HG03280 (cell line): ENCODE measurements at regions not wholly inside any gene's neighbourhood (a gene's known extent, or its start where the extent isn't known, plus 50 kb on each side); places are given as distances from the start of the nearest gene placed in this dataset.

ENCODE experiments used
- ATAC-seq: cut with Tn5 transposase; IDR thresholded peaks from one replicate; pipeline ENCODE4 v1.9.1; 2021; ENCODE audit warnings: mild to moderate bottlenecking, moderate library complexity; ENCODE audit not compliant: unreplicated experiment

DNA sequence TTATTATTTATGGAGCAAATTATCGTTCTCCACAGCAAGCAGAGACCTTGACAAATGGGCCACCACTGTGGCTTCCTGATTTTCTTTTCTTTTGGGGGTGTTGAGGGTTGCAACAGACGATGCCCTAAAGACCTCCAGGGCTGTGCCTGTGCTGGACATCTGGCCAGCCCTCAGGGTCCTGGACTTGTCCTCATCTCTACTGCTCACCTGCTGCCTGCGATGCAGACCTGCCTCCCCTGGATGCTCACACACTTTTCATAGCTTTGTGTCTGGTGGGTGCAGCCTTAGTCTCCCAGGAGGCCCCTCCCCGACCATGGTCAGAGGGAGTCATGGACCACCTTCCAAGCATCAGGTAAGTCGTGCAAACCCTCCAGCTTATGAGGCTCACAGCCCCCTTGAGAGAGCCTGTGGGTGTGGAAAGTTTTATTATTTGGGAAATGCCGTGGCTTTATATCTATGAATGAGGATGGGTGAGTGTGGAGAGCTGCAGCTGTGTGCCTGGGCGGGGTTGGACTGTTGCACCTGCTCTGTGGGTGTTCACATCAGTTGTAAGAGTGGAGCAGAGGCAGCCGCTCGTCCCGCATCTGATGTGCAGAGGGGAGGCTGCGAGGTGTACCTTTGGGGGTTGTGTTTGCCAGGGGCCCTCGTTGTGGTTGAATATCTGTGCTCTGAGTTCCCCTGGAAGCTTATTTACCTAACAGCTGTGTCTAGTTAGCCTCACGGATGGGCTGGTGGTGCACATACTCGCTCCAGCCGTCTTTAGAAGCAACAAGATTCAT, 126.3 kb upstream of the IRX4 start:
- no peak for ATAC-seq

DNA sequence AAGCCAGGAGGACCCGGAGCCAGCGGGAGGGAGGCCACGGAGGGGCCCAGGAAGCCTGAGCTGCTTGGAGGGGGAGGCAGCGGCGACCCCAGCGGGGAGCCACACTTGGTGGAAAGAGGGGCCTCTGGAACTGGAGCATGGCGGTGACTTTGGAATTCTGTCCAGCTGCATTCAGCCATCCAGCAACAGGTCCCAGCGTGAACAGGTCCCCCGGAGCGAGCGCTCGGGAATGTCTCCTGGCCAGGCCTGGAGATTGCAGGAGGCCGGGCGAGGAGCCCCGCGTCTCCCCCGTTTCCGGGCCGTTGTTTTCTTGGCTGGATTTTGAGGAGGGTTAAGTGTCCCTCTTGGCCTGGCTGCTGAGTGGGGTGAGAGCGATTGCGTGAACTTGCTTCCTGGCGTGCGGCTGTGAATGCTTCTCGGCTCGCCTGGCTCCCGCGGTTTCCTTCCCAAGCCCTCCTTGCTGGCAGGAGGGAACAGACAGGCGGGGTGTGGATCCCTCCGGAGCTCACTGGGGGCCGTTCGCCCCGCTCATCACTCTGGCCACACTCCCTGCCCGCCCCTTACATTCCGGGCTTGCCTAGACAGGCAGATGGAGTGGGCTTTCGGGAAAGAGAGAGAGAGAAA, 125.3 kb upstream of the IRX4 start:
- no peak for ATAC-seq

DNA sequence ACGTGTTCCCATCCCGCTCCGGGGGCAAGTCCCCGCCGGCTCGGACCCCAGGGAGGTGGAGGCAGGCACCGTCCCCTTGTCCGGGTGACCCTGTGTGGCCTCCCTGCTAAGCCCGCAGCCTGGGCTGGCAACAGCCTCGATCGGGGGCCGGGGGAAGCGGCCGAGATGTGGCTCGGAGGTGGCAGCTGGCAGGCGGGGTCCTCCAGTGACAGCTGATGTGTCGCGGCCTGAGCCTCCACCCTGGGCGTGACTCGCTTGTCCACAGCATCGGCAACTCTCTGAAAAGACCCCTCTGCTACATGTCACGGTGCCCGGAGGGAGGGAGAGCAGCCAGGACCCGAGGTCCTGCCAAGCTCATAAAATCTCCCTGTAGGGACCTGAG, 124.8 kb upstream of the IRX4 start:
- no peak for ATAC-seq

DNA sequence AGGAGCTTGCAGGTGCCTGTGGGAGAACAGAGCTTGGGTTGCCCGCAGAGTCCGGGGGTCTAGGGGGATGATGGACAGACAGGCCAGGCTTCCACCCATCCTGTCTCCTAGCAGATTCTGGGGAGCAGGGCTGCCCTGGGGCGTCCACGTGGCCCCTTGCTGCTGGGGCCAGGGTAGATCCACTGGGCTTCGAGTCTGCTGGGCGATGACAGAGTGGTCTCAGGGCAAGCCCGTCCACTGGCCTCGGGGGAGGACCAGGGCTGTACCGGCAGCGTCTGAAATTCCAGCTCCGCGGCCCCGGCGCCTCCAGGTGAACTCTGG, 124.2 kb upstream of the IRX4 start:
- no peak for ATAC-seq

DNA sequence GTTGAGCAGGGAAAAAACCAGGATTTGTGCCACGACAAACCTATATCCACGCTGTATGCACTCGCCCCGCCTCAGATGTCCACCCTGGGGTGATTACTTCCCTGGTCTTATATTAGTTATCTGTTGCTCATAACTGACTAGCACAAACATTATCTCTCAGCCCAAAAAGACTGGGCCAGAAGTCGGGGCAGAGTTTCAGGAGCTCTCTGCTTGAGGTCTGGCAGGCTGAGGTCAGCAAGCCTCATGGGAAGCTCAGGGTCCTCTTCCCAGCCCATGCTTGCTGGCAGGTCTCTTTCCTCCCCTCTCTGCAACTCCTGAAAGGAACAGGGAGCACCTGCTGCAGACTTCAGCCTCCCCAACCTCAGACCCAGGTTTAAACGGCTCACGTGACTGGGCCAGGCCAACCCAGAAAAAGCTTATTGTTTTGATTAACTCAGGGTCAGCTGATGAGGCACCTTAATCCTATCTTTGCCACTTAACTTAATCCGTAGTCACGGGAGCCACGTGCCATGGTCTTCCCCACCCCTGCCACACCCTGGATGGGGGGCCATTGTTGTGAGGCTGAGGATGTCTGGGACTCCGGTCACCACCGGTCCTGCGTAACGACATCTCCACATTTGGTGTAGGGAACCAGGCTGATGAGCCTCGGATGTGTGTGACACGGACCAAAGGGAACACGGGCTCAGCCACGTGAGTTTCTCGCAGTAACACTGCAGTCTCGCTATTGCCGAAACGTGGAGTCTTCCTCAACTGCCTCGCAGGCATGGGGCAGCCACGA, 123.7 kb upstream of the IRX4 start:
- no peak for ATAC-seq

DNA sequence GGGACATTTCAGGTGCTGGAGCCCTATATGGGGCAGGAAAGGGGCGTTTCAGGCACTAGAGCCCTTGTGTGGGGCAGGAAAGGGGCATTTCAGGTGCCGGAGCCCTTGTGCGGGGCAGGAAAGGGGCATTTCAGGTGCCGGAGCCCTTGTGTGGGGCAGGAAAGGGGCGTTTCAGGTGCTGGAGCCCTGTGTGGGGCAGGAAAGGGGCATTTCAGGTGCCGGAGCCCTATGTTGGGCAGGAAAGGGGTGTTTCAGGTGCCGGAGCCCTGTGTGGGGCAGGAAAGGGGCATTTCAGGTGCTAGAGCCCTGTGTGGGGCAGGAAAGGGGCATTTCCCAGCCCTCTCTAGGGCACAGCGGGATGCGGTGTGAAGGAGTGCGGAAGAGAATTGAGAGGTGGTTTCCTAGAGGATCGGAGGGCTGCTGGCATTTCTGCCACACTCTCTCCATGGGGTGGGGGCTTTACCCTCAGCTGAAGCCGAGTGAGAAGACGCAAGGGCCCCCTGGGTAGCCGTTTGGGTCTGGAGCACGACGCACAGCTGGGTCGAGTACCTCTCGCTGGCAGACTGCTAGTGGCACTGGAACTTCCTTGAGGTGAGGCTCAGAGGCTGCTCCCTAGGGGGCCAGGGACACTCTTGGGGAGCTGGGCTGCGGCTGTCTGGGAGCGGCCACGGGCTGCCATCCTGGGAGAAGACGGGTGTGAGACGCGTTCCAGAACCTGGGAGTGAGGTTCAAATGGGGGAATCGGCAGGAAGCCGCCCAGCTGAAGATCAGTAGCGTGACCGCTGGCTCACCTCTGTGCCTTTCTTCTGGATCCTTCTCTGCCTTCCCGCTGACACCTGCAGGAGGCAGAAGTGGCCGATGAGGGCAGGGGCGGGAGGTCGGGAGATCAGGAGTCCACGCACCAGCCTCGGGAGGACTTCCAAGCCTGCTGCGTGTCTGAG, 122.6 kb upstream of the IRX4 start:
- no peak for ATAC-seq

DNA sequence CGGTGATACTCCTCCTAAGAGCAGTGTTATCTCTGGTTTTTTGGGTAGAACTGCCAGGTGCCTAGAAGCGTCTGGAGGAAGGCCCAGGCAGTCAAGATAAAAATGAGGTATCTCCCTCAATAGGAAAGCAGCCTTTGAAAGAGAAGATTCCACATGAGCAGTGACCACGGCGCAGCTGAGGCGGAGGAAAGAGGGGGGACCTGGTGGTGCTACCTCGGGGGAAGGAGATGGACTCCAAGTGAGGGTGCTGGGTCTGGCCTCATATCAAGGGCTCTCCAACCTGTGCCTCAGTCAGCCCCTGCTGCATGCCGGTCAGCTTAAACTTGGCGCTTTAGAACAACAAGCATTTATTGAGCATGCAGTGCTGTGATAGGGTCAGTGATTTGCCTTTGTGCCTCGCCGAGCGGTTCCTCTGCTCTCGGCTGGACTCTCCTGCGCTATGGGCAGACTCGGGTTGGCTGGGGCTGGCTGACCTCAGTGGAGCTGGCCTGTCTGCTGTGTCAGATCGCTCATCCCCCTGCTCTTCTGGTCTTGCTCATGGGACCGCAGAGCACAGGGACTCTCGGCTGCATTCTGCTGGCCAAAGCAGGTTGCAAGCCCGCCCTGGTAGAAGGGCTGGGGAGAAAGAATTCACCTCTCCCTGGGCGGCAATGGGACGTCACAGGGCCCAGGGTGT, 121.1 kb upstream of the IRX4 start:
- no peak for ATAC-seq

DNA sequence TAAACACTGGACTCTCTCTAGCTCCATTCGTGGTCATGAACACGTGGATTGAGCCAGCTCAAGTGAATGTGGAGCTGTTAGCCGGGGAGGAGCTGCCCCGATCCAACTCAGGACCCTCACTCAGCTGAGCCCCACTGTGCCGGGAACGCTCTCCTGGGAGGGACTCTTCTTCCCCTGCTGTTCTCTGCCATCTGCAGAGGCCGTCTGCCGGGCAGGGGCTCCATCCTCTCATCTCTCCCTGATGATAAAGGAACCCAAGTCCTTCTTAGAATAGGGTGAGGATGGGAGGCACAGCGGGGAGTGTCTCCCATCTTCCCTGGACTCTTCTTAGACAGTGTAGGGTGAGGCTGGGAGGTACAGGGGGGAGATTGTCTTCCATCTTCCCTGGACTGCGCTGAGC, 120.5 kb upstream of the IRX4 start:
- ATAC-seq: no peak

DNA sequence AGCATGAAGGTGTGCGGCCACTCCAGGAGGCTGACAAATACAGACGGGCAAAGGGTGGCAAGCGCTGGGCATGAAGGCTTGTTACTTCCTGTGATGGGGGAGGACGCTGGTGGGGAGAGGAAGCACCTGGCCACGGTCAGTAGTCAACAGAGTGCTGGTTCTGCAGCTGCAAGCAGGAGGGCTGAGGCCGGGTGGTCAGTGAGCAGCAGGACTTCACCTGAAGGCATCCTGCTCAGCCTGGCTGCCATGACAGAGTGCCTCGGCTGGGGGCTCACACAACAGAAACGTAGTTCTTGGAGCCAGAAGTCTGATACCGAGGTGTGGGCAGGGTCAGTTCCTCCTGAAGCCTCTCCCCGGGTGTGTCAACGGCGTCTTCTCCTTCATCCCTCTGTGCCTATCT, 118.6 kb upstream of the IRX4 start:
- no peak for ATAC-seq

DNA sequence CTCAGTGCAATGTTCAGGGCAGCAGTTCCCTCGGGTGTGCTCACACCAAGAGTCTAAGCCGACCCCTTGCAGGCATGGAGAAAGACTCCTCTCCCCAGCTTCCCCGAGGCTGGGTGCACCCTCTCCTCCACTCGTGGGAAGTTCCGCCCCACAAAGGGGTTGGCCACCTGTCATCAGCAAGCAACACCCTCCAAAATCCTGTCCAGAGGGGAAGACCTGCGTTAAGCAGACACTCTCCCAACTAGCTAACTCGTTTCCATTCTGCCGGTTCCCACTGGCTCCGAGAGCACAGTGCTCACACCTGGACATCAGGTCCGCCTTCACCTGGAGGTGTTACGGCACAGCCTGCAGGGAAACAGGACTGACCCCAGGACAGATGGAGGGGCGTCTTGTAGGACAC, 117.9 kb upstream of the IRX4 start:
- ATAC-seq: no peak

DNA sequence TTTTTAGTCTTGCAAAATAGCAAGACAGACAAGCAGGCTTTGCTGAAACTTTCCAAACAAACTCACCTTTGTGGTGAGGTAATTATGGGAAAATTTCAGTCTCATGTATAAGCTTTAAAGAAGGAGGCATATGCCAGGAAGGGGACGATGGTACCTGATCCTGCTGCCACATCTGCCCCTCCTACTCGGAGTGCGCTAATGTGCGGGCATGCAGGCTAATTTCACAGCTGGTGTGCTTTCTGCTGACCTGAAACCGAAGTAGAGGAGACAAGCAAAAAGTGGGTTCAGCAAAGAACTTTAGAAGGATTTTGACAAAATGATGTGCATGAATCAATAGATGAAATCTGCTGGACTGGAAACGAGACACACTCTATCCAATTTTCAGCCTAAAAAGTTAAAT, 117.1 kb upstream of the IRX4 start:
- no peak for ATAC-seq

DNA sequence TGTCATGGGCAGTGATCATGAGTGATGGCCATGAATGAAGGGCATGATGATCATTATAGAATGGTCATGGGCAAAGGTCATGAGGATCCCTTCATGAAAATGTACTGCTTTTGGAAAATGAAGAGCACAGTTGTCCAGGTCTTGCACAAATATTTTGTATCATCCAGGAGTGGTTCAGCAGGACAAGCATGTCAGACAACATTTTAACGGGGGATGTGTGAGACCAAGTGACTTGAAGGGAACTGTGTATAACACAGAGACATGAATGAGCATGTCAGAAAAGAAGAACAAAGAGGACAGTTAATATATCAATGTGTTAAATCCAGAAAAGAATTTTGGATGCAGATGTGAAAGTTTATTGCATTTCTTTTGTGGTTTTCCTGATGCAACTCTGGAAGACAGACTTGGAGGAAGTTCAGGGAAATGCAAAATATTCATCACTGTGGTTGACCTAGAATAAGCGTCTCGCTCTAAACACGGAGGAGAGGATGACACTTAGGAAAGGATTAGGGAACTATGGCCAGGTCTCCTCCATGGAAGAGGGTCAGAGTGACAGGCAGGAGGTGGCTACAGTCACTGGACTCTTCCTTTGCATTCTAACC, 116.1 kb upstream of the IRX4 start:
- ATAC-seq: no peak

DNA sequence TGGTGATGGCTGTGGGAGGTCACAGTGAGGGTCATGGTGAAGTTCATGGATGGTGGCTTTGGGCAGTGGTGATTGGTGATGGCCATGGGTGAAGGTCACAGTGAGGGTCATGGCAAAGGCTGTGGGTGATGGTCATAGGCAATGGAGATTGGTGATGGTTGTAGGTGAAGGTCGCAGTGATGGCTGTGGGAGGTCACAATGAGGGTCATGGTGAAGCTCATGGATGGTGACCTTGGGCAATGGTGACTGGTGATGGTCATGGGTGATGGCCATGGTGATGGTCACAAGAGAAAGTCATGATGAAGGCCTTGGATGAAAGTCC, 115.6 kb upstream of the IRX4 start:
- no peak for ATAC-seq

DNA sequence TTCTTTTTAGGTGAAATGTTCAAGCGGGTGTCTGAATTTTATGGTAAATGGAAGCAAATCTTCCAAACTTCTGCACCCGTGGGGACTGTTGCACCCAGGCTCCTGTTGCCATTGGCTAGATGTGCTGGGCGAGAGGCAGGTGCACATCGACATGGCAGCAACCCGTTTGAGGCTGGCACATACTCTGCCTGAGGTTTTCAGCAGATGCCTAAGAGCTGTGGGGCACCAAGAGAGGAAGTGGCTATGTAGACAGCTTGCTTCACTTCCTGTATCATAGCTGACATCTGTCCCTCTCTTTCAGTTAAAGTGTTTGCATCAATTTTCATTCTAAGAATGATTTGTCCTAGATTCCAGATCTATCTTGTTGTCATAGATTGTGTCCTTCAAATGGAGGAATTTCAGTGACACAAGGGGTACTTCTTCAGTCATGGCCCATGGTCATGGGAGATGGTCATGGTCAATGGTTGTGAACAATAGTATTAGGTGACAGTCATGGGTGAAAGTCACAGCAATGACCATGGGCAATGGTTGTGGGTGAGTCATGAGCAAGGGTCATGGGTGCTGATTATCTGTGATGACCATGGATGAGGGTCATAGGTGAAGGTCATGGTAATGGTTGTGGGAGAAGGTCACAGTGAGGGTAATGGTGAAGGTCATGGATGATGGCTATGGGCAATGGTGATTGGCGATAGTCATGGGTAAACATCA, 115.1 kb upstream of the IRX4 start:
- no peak for ATAC-seq

DNA sequence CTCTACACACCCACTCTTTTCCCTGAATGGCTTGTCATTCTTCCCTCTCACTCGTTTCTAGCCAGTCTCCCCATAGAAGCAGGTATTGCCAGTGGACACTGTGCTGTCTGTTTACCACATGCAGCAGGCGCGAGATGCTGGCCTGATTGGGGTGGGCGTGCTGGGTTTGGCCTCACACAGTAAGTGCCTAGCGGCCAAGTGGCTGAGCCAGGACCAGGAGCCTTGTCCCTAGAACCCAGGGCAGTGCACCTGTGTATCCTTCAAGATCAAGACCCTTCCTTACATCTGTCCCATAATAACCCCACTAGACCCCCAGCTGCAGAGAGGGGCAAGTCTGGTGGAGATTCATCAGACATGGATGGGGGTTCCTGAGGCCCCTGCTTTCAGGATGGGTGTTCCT, 112.8 kb upstream of the IRX4 start:
- ATAC-seq: no peak

DNA sequence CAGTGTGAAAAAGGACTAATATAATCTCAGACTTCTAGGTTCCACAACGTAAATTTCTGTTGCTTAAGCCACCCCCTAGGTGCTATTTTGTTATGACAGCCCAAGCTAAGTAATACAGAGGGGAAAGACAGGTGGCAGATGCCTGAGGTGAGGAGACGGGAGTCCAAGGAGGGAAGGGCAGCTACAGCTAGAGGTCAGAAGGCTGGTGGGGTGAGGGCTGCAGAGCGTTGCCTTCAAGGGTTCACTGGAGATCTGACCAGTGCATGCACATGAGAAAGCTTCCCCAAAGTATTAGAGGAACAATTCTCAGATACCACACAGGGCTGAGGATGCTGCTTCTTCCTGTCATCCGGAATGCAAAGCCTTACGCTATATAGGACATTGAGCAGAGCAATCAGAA, 104.7 kb upstream of the IRX4 start:
- no peak for ATAC-seq

DNA sequence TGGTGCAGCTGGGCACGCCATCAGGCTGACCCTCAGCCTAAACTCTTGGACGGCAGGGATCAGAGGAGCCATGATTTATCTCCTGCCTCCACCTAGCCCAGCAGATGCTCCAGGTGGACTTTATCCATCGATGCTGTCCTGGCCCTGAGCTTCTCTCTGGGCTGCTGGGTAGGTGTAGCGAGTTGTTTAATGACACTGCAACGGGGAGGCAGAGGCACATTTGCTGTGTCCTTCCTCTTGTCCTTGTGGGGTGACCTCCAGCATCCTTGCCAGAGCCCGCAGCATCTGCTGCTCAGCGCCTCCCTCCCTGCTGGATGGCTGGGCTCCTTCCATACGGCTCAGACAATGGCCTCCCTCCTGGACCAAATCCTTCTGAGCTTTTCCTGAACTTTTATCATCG, 103.1 kb upstream of the IRX4 start:
- no peak for ATAC-seq

DNA sequence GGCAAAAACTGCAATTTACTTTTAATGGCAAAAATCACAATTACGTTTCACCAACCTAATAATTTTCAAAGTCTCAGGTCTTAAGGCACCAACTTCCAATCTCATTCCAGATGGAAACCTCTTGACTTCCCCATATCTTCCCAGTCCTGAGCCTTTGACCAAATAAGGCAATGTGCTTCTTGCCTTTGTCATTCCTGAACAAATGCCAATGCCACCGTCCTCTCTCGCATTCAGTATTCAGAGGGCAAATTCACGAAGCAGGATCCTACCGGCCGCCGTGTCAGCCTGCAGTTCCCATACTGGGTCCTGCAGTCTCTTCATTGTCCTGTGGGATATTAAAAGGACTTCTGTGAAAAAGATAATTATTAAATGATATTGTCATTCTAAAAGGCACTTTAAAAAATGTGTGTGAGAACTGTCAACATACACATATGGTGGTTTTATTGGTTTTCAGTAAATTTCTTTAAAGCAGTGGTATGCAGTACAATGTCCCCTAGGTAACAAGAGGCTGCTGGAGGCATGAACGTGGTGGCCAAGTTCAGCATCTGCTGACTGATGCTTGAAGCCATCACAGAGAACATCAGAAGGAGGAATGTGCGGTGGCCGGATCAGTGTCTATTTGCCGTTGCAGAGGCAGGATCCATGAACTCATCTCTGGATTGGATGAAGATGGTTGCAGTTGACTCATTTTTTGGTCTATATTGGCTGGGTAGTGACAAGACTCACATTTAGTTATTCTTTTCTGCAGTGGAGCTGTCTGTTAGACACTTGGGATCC, 101.4 kb upstream of the IRX4 start:
- no peak for ATAC-seq

DNA sequence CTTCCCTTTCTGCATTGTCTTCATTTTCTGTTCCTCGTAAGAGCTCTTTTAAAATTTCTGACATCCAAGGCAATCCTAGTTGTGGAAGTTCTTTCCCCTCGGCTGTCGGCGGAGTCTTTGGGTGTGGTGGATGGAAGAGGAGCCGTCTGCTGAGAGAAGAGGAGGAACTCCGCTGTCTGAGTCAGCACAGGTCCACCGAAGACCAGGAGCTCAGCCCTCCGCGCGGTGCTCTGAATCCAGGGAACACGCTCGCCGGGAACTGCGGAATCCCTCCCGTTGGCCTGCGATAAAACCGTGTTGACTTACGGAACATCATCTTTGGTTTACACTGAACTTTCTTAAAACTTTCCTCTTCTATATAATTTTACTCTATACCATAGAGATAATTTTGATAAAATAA, 100.7 kb upstream of the IRX4 start:
- no peak for ATAC-seq
